SK-N-MC (cell line): ENCODE measurements at regions not wholly inside any gene's neighbourhood (a gene's known extent, or its start where the extent isn't known, plus 50 kb on each side); places are given as distances from the start of the nearest gene placed in this dataset.

ENCODE experiments used
- EZH2 ChIP-seq: fragments of 200-600 bp; sonication (generic); IDR thresholded peaks from one replicate; pipeline ENCODE4 v1.6.1; 2017; ENCODE audit warnings: antibody characterized with exemption
- FOXP2 ChIP-seq: optimal IDR thresholded peaks from 2 replicates; pipeline ENCODE3; 2011; ENCODE audit warnings: mild to moderate bottlenecking, moderate library complexity; ENCODE audit not compliant: insufficient read depth; ENCODE audit errors: extremely low read length, control extremely low read depth
- POLR2AphosphoS5 ChIP-seq: IDR thresholded peaks from 2 replicates; pipeline ENCODE4 v1.6.1; 2012; ENCODE audit warnings: mild to moderate bottlenecking, low read depth, low read length, borderline replicate concordance

GRCh38 chr14:65916055-65916454 is 503.5 kb downstream of the FUT8 start:
- TF ChIP-seq EZH2 (no peak), POLR2AphosphoS5 (no peak), FOXP2 (no peak)
